ENCODE measurements at regions not wholly inside any gene's neighbourhood (a gene's known extent, or its start where the extent isn't known, plus 50 kb on each side); places are given as distances from the start of the nearest gene placed in this dataset.

GRCh38 chr6:140988780-140989179 is 1143.9 kb upstream of the GJE1 start:
- no peak for DNase-seq

DNA sequence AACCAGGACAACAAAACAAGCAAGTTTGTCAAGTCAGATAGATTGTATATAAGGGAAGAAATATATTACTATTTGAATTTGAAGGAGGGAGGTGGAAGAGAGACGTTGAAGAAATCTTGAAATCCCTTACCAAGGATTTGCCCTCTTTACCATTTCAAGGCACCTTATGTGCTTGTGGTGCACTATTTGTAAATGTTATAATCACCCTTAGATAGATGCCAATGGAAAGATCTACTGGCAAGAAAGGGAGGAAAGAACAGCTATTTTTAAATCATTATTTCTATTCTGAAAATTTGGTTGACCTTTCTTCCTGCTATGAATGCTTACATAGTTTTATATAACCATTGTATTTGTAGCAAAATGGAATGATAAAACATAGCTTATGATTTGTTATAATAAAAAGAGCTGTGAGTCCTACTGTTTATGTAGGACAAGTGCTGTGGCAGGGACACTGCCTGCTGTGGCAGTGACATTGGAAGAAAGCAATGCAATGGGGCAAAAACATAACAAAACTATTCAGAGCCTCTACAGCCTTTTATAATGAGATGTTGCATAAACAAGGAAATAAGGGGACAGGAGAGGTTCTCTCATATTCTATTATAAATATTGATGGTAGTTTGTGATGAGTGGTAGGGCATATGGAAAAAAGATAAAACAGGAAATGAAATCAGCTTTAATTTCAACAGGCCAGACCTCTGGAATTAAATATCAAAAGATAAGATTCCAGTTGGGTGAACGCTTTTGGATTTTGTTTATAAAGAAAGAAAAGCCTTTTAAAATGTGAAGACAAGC is 1145.2 kb upstream of the GJE1 start:
- no peak for DNase-seq

GRCh38 chr6:140985679-140986275 is 1146.9 kb upstream of the GJE1 start:
- no peak for DNase-seq

GRCh38 chr6:140980265-140980887 is 1152.3 kb upstream of the GJE1 start:
- no peak for DNase-seq

DNA sequence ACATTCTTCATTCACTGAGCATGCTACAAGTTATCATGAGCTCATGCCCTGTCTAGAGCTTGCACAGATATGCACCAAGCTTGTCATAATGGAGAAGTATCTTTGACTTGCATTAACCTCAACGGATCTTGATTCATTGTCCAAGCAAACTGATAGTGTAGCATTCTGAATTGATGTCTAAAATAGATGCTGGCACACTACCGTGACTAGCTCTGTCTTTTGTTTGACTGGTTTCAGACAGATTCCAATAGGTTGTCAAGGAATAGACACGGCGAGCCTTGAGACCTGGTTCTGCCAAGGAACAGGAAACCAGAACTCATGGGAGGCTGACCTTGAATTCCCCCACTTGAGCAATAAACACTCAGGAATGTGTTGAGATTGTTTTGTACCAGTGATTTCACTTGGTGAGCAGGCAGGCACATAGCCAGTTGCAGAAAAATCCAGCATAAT is 1153.1 kb upstream of the GJE1 start:
- DNase-seq = no peak

DNA sequence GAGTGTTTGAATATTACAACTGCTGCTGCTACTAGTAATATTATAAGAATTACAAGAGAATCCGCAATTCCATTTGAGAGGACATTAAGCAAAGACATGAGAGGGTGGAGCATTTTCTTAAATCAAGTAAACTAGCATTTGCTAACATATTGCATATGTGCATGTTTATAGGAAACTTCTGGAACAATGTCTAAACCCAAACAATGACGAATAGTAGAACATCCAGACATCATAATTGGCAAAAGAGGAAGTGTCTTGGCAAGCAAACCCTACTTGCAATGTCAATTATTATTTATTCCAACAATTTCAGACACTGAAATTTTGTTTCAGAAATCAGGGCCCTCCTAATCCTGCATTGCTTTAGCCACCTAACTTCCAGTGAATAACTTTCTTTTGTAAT is 1155.3 kb upstream of the GJE1 start:
- DNase-seq = no peak

DNA sequence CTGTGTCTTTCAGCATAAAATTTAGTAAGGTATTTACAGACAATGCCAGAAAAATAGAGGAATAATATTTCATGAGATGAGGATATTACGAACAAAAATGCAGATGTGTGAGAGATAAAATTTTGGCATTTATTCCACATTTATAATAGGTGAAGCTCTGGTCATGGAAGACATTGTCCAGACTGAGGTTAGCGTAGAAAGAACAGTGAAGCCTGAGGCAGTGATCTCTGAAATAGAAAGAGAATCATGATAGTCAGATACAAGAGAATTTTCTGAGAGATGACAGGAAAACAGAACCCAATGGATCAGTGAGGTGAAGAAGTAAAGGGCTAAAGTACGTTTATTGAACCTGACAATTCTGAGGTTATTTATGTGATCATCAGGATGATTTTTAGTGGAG is 1155.9 kb upstream of the GJE1 start:
- DNase-seq = no peak

GRCh38 chr6:140970485-140970884 is 1162.2 kb upstream of the GJE1 start:
- DNase-seq = no peak

DNA sequence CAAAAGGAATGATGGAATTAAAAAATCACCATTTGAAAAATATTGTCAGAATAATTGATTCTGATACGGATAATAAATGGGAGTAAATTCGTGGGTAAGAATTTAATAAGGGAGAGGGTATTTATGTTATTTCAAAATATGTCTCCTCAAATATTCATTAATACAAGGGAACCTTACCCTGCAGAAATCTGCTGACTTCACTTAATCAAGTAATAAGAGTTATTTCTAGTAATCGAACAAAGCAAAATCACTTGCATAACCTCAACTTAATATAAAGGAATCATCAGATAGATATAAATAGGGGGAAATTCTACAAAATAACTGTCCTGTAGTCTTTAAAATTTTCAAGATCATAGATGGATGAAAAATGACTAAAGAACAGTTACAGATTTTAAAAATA is 1164.7 kb upstream of the GJE1 start:
- no peak for DNase-seq

- DNase-seq = no peak
Measured at GRCh38 chr6:140966676-140967075, 1166.0 kb upstream of the GJE1 start.

GRCh38 chr6:140960566-140960965 is 1172.2 kb upstream of the GJE1 start:
- no peak for DNase-seq

DNA sequence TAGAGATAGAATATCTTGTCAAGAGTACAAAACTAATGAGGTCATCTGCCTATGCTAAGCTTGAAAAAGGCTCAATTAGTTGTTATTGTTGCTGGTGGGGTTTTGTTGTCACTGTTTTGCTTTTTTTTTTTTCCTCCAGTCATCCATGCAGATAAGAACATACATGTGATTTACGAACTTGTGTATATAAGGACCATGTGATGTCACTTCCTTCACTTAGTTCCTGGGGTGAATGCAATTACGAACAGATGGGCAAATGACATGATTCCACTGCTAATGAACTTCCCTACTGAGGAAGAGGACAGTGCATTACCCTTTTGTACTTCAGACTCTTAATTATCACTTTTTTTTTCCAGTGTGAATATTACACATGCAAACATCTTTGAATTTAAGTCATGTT is 1175.3 kb upstream of the GJE1 start:
- no peak for DNase-seq

GRCh38 chr6:140956571-140957369 is 1176.0 kb upstream of the GJE1 start:
- DNase-seq = peak in 2 of 56 donors; percentile 13 to 19

DNA sequence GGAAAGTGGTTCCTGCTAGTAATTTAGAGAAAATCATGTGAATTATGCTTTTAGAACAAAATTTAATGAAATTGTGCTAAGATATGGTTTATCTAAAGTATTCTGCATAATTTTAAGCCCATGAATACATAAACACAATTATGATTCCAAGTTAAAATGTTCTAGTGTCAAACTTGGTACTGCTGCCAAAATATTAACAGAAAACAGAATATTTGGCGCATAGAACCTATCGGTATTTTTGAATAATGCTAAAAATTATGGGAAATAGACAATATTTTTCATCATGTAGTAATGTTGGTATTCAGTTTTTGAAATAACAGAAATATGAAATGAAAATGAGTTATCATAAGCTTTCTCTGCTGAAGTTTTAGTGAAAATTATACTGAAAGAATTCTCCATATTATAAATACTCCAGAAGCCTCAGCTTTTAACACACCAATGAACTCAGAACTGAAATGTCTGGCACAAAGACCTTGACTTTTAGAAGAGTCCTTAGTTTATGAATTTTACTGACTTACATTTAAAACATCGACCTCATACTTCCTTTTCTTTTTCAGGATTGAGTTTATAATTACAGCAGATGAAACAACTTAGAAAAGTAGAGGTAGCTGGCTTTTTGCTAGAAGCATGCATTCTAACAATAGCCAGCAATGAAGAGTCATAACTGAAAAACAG is 1192.3 kb upstream of the GJE1 start:
- DNase-seq = no peak

GRCh38 chr6:140932909-140933308 is 1199.8 kb upstream of the GJE1 start:
- DNase-seq = no peak

DNA sequence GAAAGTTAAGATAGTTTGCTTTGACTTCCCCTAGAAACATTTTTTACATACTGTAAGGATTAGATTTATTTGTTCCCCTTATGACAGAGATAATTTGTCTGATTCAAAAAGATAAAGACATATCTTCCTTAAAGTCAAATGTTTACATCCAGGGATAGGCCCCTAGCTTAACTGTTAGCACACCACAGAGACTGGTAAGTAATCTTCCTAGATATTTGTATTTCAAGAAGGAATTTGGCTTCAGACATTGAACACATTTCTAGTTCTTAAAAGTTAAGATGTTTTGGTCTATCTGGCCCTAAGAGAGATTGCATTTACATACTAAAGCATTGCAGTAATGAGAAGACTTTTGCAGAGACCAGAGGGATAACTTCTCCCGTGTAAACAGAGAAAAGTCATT is 1201.1 kb upstream of the GJE1 start:
- DNase-seq = no peak

DNA sequence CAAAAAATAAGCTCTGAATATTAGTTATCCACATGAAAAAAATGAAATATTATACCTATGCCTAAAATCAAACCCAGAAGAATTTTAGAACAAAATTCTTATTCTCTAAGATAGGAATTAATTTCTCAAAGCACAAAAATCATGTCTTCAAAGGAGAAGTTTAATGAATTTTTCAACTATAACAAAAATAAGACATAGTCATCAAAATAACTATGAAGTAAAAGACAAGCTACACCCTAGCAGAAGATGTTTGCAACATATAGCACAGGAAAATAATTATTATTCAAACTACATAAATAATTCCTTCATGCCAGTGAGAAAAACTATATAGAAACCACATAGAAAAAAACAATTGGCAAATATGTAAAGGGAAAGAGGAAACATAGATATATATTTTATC is 1203.6 kb upstream of the GJE1 start:
- no peak for DNase-seq

GRCh38 chr6:140923048-140923447 is 1209.7 kb upstream of the GJE1 start:
- no peak for DNase-seq

GRCh38 chr6:140921366-140922226 is 1211.1 kb upstream of the GJE1 start:
- peak in 1 of 56 donors; percentile 6 for DNase-seq

DNA sequence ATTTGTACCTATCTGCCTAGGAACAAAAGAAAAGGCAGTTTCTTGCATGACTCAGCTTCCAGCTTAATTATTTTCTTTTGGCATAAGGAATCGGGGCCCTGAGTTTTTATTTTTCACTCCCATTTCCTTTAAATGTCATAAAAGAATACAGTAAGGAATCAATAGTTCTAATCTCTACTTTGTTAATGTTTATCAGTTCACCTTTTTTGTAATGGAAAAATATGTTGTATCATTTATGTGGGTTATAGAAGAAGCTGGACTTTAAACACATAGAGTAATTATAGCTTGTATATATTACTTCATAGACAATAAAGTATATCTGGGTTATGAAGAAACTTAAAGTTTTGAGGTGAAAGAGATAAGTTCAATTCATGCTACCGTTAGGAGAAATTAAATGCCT is 1214.8 kb upstream of the GJE1 start:
- no peak for DNase-seq
